CD4-positive, alpha-beta T cell treated with Interleukin-6 for 4 hours (primary cell): ENCODE measurements at regions not wholly inside any gene's neighbourhood (a gene's known extent, or its start where the extent isn't known, plus 50 kb on each side); places are given as distances from the start of the nearest gene placed in this dataset.
A peak's percentile ranks its signal among the peaks of the same experiment; 100 is the strongest.
"Not testable (repeated sequence)": the region's sequence is repeated elsewhere in the genome, so short reads cannot be mapped to it uniquely, and the experiment has no call there.

Experiments used
- DNase-seq: peaks from one replicate; pipeline ENCODE4 v3.0.0-alpha.2; 2020; ENCODE audit warnings: mixed read lengths

- DNase-seq, result not testable (repeated sequence)
These were observed 215.0 kb downstream of the STIM2 start for GRCh38 chr4:27075603-27076002.

GRCh38 chr4:27078934-27079455 lies 218.4 kb downstream of the STIM2 start:
- no peak for DNase-seq

GRCh38 chr4:27081675-27082586 lies 221.3 kb downstream of the STIM2 start:
- DNase-seq, result no peak

- no peak for DNase-seq
These were observed 222.1 kb downstream of the STIM2 start for GRCh38 chr4:27082776-27083175.

GRCh38 chr4:27084685-27085361 lies 224.2 kb downstream of the STIM2 start:
- peak; percentile 9 for DNase-seq

- no peak for DNase-seq
These were observed 224.8 kb downstream of the STIM2 start for GRCh38 chr4:27085396-27085795.

- no peak for DNase-seq
These were observed 226.8 kb downstream of the STIM2 start for GRCh38 chr4:27087306-27088045.

- no peak for DNase-seq
These were observed 227.8 kb downstream of the STIM2 start for GRCh38 chr4:27088491-27088890.

- DNase-seq, result no peak
These were observed 228.5 kb downstream of the STIM2 start for GRCh38 chr4:27089186-27089585.

GRCh38 chr4:27090406-27090805 lies 229.8 kb downstream of the STIM2 start:
- DNase-seq, result no peak

- no peak for DNase-seq
These were observed 233.6 kb downstream of the STIM2 start for GRCh38 chr4:27094224-27094623.

- DNase-seq, result no peak
These were observed 234.1 kb downstream of the STIM2 start for GRCh38 chr4:27094783-27095182.

GRCh38 chr4:27096142-27096824 lies 235.6 kb downstream of the STIM2 start:
- DNase-seq, result no peak

- no peak for DNase-seq
These were observed 237.4 kb downstream of the STIM2 start for GRCh38 chr4:27098034-27098433.

GRCh38 chr4:27100713-27101112 lies 240.1 kb downstream of the STIM2 start:
- DNase-seq, result no peak

- DNase-seq, result no peak
These were observed 240.5 kb downstream of the STIM2 start for GRCh38 chr4:27101126-27101525.

GRCh38 chr4:27101561-27101960 lies 240.9 kb downstream of the STIM2 start:
- no peak for DNase-seq

- no peak for DNase-seq
These were observed 251.0 kb downstream of the STIM2 start for GRCh38 chr4:27111627-27112026.

GRCh38 chr4:27112587-27112986 lies 251.9 kb downstream of the STIM2 start:
- no peak for DNase-seq

- DNase-seq, result no peak
These were observed 254.6 kb downstream of the STIM2 start for GRCh38 chr4:27115221-27115620.

GRCh38 chr4:27117453-27117852 lies 256.8 kb downstream of the STIM2 start:
- DNase-seq, result no peak

- DNase-seq, result no peak
These were observed 258.6 kb downstream of the STIM2 start for GRCh38 chr4:27119239-27119638.

- DNase-seq, result no peak
These were observed 261.2 kb downstream of the STIM2 start for GRCh38 chr4:27121830-27122229.
